Muscle layer of colon (tissue), 2 donors: ENCODE measurements at regions not wholly inside any gene's neighbourhood (a gene's known extent, or its start where the extent isn't known, plus 50 kb on each side); places are given as distances from the start of the nearest gene placed in this dataset.
"Not testable (repeated sequence)": the region's sequence is repeated elsewhere in the genome, so short reads cannot be mapped to it uniquely, and the experiment has no call there.

Experiments
- H3K27ac ChIP-seq: one replicate; pipeline ENCODE4 v1.7.0; 2013; ENCODE audit warnings: low read depth, mild to moderate bottlenecking, low read length, moderate library complexity
- H3K27me3 ChIP-seq, 2 donors: one replicate each; pipeline ENCODE4 v1.7.0; 2013; ENCODE audit warnings: low read length in 2 of 2, mild to moderate bottlenecking in 2 of 2; ENCODE audit not compliant: insufficient read depth in 2 of 2, control insufficient read depth in 1 of 2
- H3K36me3 ChIP-seq: one replicate; pipeline ENCODE4 v1.7.0; 2013; ENCODE audit warnings: mild to moderate bottlenecking, low read length; ENCODE audit not compliant: insufficient read depth
- H3K4me1 ChIP-seq: one replicate; pipeline ENCODE4 v1.7.0; 2013; ENCODE audit warnings: mild to moderate bottlenecking, low read length; ENCODE audit not compliant: insufficient read depth
- H3K4me3 ChIP-seq, 2 donors: one replicate each; pipeline ENCODE4 v1.7.0; 2013; ENCODE audit warnings: low read length in 2 of 2, low read depth in 1 of 2, mild to moderate bottlenecking in 1 of 2, moderate library complexity in 1 of 2
- H3K9ac ChIP-seq: one replicate; pipeline ENCODE4 v1.7.0; 2013; ENCODE audit warnings: low read length
- H3K9me3 ChIP-seq: one replicate; pipeline ENCODE4 v1.7.0; 2013; ENCODE audit warnings: mild to moderate bottlenecking, low read length
- donor health status: abdominal sarcoma.
- donor health status: Adenocarcinoma of cecum.

GRCh38 chr4:123004079-123004478, 81.7 kb upstream of the NUDT6 start:
- not testable (repeated sequence) for H3K27ac ChIP-seq, H3K4me1 ChIP-seq, H3K36me3 ChIP-seq, H3K27me3 ChIP-seq, H3K4me3 ChIP-seq, H3K9me3 ChIP-seq, H3K9ac ChIP-seq

- not testable (repeated sequence) for H3K9me3 ChIP-seq, H3K27ac ChIP-seq, H3K27me3 ChIP-seq, H3K4me1 ChIP-seq, H3K4me3 ChIP-seq, H3K36me3 ChIP-seq, H3K9ac ChIP-seq
Measured at GRCh38 chr4:123005126-123005525, 82.7 kb upstream of the NUDT6 start.

- no peaks in the 10 kb centered on the region for H3K36me3 ChIP-seq
- no peak overlapping the region for H3K27ac ChIP-seq
- H3K4me1 ChIP-seq = no peaks in the 10 kb centered on the region
- no peak overlapping the region for H3K9ac ChIP-seq
- H3K9me3 ChIP-seq = no peaks in the 10 kb centered on the region
- H3K27me3 ChIP-seq = no peaks in the 10 kb centered on the region
- H3K4me3 ChIP-seq = no peak overlapping the region
Measured at GRCh38 chr4:123007679-123008078, 85.3 kb upstream of the NUDT6 start.

- H3K27me3 ChIP-seq, H3K36me3 ChIP-seq, H3K4me1 ChIP-seq, H3K27ac ChIP-seq, H3K9ac ChIP-seq, H3K4me3 ChIP-seq, H3K9me3 ChIP-seq: not testable (repeated sequence)
Measured at GRCh38 chr4:123012416-123012815, 90.0 kb upstream of the NUDT6 start.

GRCh38 chr4:123014038-123014437, 91.6 kb upstream of the NUDT6 start:
- H3K27me3 ChIP-seq = no peaks in the 10 kb centered on the region
- no peaks in the 10 kb centered on the region for H3K36me3 ChIP-seq
- no peak overlapping the region for H3K4me3 ChIP-seq
- H3K9me3 ChIP-seq = no peaks in the 10 kb centered on the region
- H3K9ac ChIP-seq = no peak overlapping the region
- peaks cover 5% of the 10 kb centered on the region for H3K4me1 ChIP-seq
- H3K27ac ChIP-seq = no peak overlapping the region

- H3K27ac ChIP-seq = no peak overlapping the region
- H3K36me3 ChIP-seq = no peaks in the 10 kb centered on the region
- no peaks in the 10 kb centered on the region for H3K9me3 ChIP-seq
- H3K4me1 ChIP-seq = peaks cover 5% of the 10 kb centered on the region
- H3K4me3 ChIP-seq = no peak overlapping the region
- H3K9ac ChIP-seq = no peak overlapping the region
- H3K27me3 ChIP-seq = no peaks in the 10 kb centered on the region
Measured at GRCh38 chr4:123017078-123017477, 94.7 kb upstream of the NUDT6 start.

- no peaks in the 10 kb centered on the region for H3K27me3 ChIP-seq
- no peaks in the 10 kb centered on the region for H3K36me3 ChIP-seq
- H3K4me3 ChIP-seq = no peak overlapping the region
- H3K9me3 ChIP-seq = no peaks in the 10 kb centered on the region
- H3K4me1 ChIP-seq = peaks cover 5% of the 10 kb centered on the region
- H3K27ac ChIP-seq = no peak overlapping the region
- H3K9ac ChIP-seq = no peak overlapping the region
Measured at GRCh38 chr4:123017636-123018395, 95.4 kb upstream of the NUDT6 start.

GRCh38 chr4:123018396-123018775, 96.0 kb upstream of the NUDT6 start:
- Histone ChIP-seq H3K27me3 (no peaks in the 10 kb centered on the region), H3K9ac (no peak overlapping the region), H3K4me1 (peaks cover 5% of the 10 kb centered on the region), H3K36me3 (no peaks in the 10 kb centered on the region), H3K27ac (no peak overlapping the region), H3K4me3 (no peak overlapping the region), H3K9me3 (no peaks in the 10 kb centered on the region)

- Histone ChIP-seq H3K36me3 (no peaks in the 10 kb centered on the region), H3K27me3 (no peaks in the 10 kb centered on the region), H3K9me3 (no peaks in the 10 kb centered on the region), H3K4me3 (no peak overlapping the region), H3K27ac (no peak overlapping the region), H3K9ac (no peak overlapping the region), H3K4me1 (peaks cover 5% of the 10 kb centered on the region)
Measured at GRCh38 chr4:123020285-123020684, 97.9 kb upstream of the NUDT6 start.

GRCh38 chr4:123023647-123024046, 101.2 kb upstream of the NUDT6 start:
- Histone ChIP-seq H3K9me3 (no peaks in the 10 kb centered on the region), H3K4me1 (peaks cover 5% of the 10 kb centered on the region), H3K9ac (no peak overlapping the region), H3K36me3 (no peaks in the 10 kb centered on the region), H3K27ac (no peak overlapping the region), H3K27me3 (no peaks in the 10 kb centered on the region), H3K4me3 (no peak overlapping the region)

- H3K9me3 ChIP-seq = no peaks in the 10 kb centered on the region
- no peaks in the 10 kb centered on the region for H3K36me3 ChIP-seq
- no peak overlapping the region for H3K27ac ChIP-seq
- peaks cover 5% of the 10 kb centered on the region for H3K4me1 ChIP-seq
- no peak overlapping the region for H3K4me3 ChIP-seq
- H3K9ac ChIP-seq = no peak overlapping the region
- no peaks in the 10 kb centered on the region for H3K27me3 ChIP-seq
Measured at GRCh38 chr4:123024710-123025109, 102.3 kb upstream of the NUDT6 start.

GRCh38 chr4:123025398-123025797, 103.0 kb upstream of the NUDT6 start:
- no peaks in the 10 kb centered on the region for H3K36me3 ChIP-seq
- H3K9me3 ChIP-seq = no peaks in the 10 kb centered on the region
- no peaks in the 10 kb centered on the region for H3K27me3 ChIP-seq
- H3K4me1 ChIP-seq = peaks cover 5% of the 10 kb centered on the region
- no peak overlapping the region for H3K4me3 ChIP-seq
- no peak overlapping the region for H3K9ac ChIP-seq
- no peak overlapping the region for H3K27ac ChIP-seq
